ENCODE measurements at regions not wholly inside any gene's neighbourhood (a gene's known extent, or its start where the extent isn't known, plus 50 kb on each side); places are given as distances from the start of the nearest gene placed in this dataset.

DNA sequence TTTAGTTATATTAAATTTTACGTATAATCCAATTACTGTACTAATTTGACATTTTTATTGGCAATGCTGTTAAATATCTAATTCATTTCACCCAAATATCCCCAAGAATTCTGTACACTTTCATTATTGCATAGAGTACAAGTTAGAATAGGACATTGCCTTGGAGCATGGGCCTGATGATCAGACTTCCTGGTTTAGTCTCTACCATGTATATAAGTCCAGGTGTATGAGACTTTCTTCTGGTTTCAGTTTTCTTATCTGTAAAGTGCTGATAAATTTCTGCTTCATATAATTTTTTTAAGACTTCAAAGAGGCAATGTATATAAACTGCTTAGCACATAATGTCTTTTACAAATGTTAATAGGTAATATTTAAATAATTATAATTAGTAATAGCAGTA is 179.4 kb downstream of the KLF12 start:
- no peaks in the 10 kb centered on the region for H3K79me2 ChIP-seq (ENCODE audit: insufficient read depth, low read length)
- H3K27ac Mint-ChIP-seq = no peak overlapping the region
- H4K20me1 ChIP-seq (ENCODE audit: insufficient read depth, low read length) = no peaks in the 10 kb centered on the region
- H3K27ac ChIP-seq (ENCODE audit: low read depth in 1 of 2, low read length in 2 of 2) = no peak overlapping the region
- no peak overlapping the region for H3K4me3 Mint-ChIP-seq
- no peak overlapping the region for H3K9ac ChIP-seq (ENCODE audit: insufficient read depth, low read length, poor library complexity, severe bottlenecking)
- no CpG with 5 or more reads among the region's 1 CpG for WGBS (ENCODE audit: insufficient coverage)
- H3K4me2 ChIP-seq (replicated peaks; ENCODE audit: extremely low read depth, low read length, poor library complexity, severe bottlenecking) = no peak overlapping the region
- TF ChIP-seq CTCF (IDR thresholded peaks at IDR 0.05) = no peak
- H3K27me3 ChIP-seq (ENCODE audit: control insufficient read depth in 2 of 2, insufficient read depth in 2 of 2, low read length in 2 of 2) = no peaks in the 10 kb centered on the region
- H3K36me3 ChIP-seq (replicated peaks in 1 of 2; ENCODE audit: control insufficient read depth in 1 of 2, insufficient read depth in 2 of 2, low read length in 2 of 2) = no peaks in the 10 kb centered on the region
- H2AFZ ChIP-seq (ENCODE audit: insufficient read depth, low read depth, low read length, poor library complexity, severe bottlenecking) = no peak overlapping the region
- H3K4me3 ChIP-seq (replicated peaks in 1 of 3; ENCODE audit: low read depth in 2 of 3, low read length in 3 of 3) = no peak overlapping the region
- intact Hi-C loops (cut with micrococcal nuclease) = no loop called here
- peaks cover 0 to 2% (median 0%) of the 10 kb centered on the region in 7 donors for H3K9me3 Mint-ChIP-seq
- H3K27me3 Mint-ChIP-seq (ENCODE audit: low read depth in 3 of 3) = peaks cover 0 to 2% (median 0%) of the 10 kb centered on the region in 3 donors
- H3K4me1 ChIP-seq (ENCODE audit: control insufficient read depth in 1 of 2, insufficient read depth in 2 of 2, low read length in 2 of 2) = no peaks in the 10 kb centered on the region
- no peaks in the 10 kb centered on the region for H3K9me3 ChIP-seq (replicated peaks in 1 of 2; ENCODE audit: control insufficient read depth in 1 of 2, insufficient read depth in 1 of 2, low read length in 2 of 2)
- no peaks in the 10 kb centered on the region for H3K4me1 Mint-ChIP-seq
- H3K36me3 Mint-ChIP-seq = no peaks in the 10 kb centered on the region
- DNase-seq = no peak

DNA sequence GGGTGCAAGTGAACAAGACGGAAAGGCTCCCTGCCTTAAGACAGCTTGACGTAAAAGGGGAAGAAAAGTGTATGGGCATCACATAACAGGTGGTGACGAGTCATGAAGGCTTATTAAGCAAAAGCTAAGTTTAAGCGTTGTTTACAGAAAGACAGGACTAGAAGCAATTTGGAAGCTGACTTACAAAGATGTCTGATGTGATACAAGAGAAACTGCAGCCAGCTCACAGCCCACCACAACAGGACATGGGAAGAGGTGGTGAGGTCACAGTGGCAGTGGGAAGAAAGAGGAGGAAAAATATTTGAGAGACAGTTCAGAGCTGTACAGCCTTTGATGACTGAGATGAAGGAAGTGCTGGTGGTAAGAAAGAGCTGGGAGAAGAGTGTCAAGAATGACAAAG is 181.6 kb downstream of the KLF12 start:
- DNase-seq = no peak
- intact Hi-C loops (cut with micrococcal nuclease) = no loop called here
- Histone ChIP-seq H3K27ac (ENCODE audit: low read depth in 1 of 2, low read length in 2 of 2) (no peak overlapping the region), H2AFZ (ENCODE audit: insufficient read depth, low read depth, low read length, poor library complexity, severe bottlenecking) (no peak overlapping the region), H3K4me3 (replicated peaks in 1 of 3; ENCODE audit: low read depth in 2 of 3, low read length in 3 of 3) (no peak overlapping the region), H3K36me3 (replicated peaks in 1 of 2; ENCODE audit: control insufficient read depth in 1 of 2, insufficient read depth in 2 of 2, low read length in 2 of 2) (no peaks in the 10 kb centered on the region), H3K27me3 (ENCODE audit: control insufficient read depth in 2 of 2, insufficient read depth in 2 of 2, low read length in 2 of 2) (no peaks in the 10 kb centered on the region), H3K9ac (ENCODE audit: insufficient read depth, low read length, poor library complexity, severe bottlenecking) (no peak overlapping the region), H4K20me1 (ENCODE audit: insufficient read depth, low read length) (no peaks in the 10 kb centered on the region), H3K9me3 (replicated peaks in 1 of 2; ENCODE audit: control insufficient read depth in 1 of 2, insufficient read depth in 1 of 2, low read length in 2 of 2) (no peaks in the 10 kb centered on the region), H3K4me1 (ENCODE audit: control insufficient read depth in 1 of 2, insufficient read depth in 2 of 2, low read length in 2 of 2) (no peaks in the 10 kb centered on the region), H3K4me2 (replicated peaks; ENCODE audit: extremely low read depth, low read length, poor library complexity, severe bottlenecking) (no peak overlapping the region), H3K79me2 (ENCODE audit: insufficient read depth, low read length) (no peaks in the 10 kb centered on the region)
- H3K36me3 Mint-ChIP-seq = no peaks in the 10 kb centered on the region
- no peaks in the 10 kb centered on the region for H3K4me1 Mint-ChIP-seq
- WGBS (ENCODE audit: insufficient coverage) = 37% methylated on average over 2 of the region's 4 CpGs
- no peak overlapping the region for H3K27ac Mint-ChIP-seq
- H3K27me3 Mint-ChIP-seq (ENCODE audit: low read depth in 3 of 3) = peaks cover 0 to 2% (median 0%) of the 10 kb centered on the region in 3 donors
- no peak overlapping the region for H3K4me3 Mint-ChIP-seq
- TF ChIP-seq CTCF (IDR thresholded peaks at IDR 0.05) = no peak
- peaks cover 0 to 2% (median 0%) of the 10 kb centered on the region in 7 donors for H3K9me3 Mint-ChIP-seq

All from CD14-positive monocyte (primary cell).